GM23338 (cell line): ENCODE measurements at regions not wholly inside any gene's neighbourhood (a gene's known extent, or its start where the extent isn't known, plus 50 kb on each side); places are given as distances from the start of the nearest gene placed in this dataset.

Experiments
- CTCF ChIP-seq, 2 experiments: fragments of 200-600 bp in 1 of 2; sonication (generic) in 1 of 2; conservative IDR thresholded peaks; 2 replicates each; pipeline versions ENCODE4 v1.5.1 to v1.6.1; 2016 to 2017; ENCODE audit warnings: antibody characterized with exemption in 2 of 2, low read depth in 2 of 2, mild to moderate bottlenecking in 2 of 2, moderate library complexity in 1 of 2
- EZH2 ChIP-seq: fragments of 200-600 bp; sonication (generic); IDR thresholded peaks from one replicate; pipeline ENCODE4 v1.8.0; 2017; ENCODE audit warnings: antibody characterized with exemption, mild to moderate bottlenecking, low read depth; ENCODE audit not compliant: unreplicated experiment

- TF ChIP-seq CTCF (conservative IDR thresholded peaks at IDR 0.05; ENCODE audit: low read depth in 2 of 2) (no peak), EZH2 (no peak)
Observed at GRCh38 chr1:219331424-219331823, 157.7 kb downstream of the LYPLAL1 start.
